GM12872 (cell line): ENCODE measurements at regions not wholly inside any gene's neighbourhood (a gene's known extent, or its start where the extent isn't known, plus 50 kb on each side); places are given as distances from the start of the nearest gene placed in this dataset.

Experiments used
- TF ChIP-seq, protein P1 (sequence below): IDR thresholded peaks from 3 replicates; pipeline ENCODE4 v1.5.1; 2011; ENCODE audit warnings: low read depth, mild to moderate bottlenecking, low read length, moderate library complexity; ENCODE audit not compliant: insufficient read depth

DNA sequence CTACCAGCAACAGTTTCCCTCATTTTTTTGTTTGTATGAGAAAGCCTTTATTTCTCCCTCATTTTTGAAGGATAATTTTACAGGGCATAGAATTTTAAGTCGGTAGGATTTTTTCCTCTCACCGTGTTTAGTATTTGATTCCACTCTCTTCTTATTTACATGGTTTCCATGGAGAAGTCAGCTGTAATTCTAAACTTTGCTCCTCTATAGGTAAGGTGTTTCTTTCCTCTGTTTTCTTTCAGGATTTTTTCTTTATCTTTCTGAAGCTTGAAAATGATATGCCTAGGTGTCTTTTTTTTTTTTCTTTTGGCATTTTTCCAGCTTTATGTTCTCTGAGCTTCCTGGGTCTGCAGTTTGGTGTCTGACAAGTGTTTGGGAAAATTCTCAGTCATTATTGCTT lies 75.6 kb upstream of the ETV6 start:
- TF ChIP-seq, protein P1, sequence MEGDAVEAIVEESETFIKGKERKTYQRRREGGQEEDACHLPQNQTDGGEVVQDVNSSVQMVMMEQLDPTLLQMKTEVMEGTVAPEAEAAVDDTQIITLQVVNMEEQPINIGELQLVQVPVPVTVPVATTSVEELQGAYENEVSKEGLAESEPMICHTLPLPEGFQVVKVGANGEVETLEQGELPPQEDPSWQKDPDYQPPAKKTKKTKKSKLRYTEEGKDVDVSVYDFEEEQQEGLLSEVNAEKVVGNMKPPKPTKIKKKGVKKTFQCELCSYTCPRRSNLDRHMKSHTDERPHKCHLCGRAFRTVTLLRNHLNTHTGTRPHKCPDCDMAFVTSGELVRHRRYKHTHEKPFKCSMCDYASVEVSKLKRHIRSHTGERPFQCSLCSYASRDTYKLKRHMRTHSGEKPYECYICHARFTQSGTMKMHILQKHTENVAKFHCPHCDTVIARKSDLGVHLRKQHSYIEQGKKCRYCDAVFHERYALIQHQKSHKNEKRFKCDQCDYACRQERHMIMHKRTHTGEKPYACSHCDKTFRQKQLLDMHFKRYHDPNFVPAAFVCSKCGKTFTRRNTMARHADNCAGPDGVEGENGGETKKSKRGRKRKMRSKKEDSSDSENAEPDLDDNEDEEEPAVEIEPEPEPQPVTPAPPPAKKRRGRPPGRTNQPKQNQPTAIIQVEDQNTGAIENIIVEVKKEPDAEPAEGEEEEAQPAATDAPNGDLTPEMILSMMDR = no peak

DNA sequence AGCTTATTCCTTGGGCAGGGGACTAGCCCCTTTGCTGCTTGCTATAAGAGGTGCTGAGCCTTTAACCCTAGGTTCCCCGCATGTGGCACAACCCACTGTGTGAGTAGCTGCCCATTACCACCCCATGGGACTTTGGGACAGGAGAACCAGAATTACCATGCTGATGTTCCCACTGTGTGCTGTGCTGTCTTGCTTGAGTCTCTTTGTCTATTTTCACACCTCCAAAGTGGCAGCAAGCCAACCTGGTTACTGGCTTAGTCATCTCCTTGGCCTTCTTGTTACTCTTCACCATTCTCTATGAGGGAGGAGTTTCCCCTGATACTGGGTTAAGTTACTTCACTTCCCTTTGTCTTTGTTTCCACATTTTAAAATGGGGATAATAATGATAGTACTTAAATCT lies 73.4 kb upstream of the ETV6 start:
- TF ChIP-seq, protein P1 = no peak

DNA sequence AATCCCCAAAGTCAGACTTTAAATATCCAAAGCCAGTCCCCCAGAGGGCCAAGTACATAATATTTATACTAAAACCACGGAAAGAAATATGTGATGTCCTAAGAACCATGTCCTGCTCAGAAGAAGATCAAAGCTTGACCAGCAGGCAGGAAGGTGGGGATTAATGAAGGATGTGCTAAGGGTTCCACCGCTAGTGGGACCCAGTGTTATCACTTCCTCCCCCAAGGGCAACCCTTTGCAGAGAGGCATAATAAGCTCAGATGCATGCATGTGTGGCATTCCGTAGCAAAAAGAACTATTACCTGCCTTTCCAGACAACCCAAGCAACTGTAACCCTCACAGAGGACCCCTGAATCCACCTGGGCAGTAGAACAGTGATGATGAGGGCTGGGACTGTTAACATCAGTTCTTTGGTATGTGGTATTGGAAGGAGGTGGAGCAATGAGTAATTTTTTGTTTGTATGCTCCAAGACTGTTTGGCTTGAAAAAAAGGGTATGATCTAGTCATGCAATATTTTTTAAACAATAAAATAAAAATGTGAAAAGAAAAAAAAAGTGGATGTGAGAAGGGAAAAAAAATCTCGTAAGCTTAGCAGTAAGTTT lies 71.7 kb upstream of the ETV6 start:
- TF ChIP-seq, protein P1 = 0 out of 3 replicates have a peak, but pooled peaks have one; percentile 24

DNA sequence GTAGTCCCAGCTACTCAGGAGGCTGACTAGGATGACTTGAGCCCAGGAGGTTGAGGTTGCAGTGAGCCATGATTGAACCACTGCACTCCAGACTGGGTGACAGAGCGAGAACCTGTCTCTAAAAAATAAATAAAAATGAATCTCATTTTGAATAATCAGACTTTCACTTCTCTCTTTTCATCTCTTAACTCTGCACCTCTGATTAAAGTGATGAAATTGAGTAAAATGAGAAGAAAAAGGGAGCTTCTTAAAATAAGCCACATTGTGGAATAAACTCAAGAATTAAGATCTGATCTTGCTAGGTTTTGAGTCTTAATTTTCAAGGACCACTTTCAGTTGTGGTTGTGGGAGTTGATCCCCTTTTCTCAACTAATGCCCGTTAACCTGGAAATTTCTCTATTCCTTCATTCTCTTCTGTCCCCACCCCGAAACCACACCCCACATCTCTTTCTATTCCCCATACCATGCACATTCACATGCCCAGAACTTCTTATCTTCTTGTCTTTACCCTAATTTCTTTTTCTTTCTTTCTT lies 70.9 kb upstream of the ETV6 start:
- TF ChIP-seq, protein P1 = no peak

DNA sequence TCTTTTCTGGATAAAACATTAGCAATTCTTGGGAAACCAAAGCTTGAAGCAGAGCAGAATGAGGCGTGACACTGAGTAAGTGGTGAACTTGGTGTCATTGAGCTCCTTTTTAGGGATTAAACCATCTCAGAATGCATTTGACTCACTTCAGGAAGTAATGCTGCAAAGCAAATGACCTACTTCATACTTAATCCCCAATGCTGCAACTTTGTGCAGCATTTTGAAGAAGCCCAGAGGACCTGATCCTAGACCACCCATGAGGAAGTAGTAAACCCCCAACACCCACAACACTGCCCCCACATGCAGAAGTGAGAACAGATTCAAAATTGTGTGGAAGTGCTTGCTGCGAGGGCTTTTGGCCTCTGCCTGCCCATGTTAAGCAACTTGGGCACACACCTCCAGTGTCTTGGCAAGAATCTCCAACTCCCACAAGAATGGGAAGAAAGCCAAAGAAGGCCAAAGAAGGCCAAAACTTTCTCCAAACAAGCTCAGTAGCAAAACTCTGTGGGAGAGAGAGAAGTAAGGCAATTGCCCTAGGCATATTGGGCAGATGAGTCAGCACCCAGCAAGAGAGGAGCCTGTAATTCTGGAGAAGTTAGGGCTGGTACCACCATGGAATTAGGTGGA lies 69.2 kb upstream of the ETV6 start:
- TF ChIP-seq, protein P1 = 0 out of 3 replicates have a peak, but pooled peaks have one; percentile 2

DNA sequence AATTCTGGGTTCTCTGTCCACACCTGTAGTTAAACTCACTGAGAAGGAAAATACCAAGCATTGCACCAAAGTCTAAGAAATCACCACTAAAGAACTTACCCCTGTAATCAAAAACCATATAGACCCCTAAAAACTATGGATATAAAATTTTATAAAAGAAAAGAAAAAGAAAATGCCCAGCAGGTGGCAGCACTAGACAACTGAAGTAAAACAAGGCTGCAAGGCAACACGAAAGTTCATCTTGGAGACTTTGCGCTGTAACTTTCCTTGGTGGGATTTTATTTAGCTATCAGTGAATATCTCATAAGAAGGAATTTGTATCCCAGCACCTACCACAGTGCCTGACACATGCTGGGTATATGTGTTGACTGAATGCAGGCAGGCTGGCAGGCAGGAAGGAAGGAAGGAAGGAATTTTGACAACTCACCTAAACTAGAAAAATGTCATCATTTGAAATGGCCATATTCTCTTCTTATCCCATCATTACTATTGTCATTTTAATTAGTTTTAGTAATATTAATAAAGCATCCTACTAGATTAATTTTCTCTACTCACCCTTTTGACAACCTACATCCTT lies 68.2 kb upstream of the ETV6 start:
- TF ChIP-seq, protein P1 = peak; percentile 34; the same call in 1 of the 3 replicates

DNA sequence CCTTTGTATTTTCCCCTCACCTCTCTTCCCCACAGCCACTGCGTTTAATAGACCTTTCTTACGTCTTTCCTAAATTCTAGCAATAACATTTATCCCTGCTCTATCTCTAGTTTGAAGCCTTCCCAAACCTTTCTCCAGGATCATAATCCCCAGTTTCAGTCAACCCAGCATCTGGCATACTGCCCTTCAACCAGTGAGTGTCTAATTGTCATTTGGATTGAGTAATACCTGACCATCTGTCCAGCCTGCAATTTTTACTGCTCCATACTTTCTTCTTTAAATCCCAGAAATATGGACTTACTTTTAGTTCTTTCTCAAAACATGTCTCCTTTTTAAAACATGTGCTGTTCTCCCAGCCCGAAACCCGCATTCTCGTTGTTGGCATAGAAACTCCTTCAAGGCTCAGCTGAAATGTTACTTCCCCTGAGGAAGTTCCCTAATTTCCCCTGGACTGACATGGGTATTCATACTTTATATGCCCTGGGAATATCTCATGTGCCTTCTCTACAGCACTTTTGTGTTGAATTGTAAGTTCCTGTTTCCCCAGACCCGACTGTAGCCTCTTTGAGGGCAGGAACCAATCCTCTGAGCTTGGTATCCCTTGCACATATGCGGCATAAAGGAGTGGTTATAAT lies 65.1 kb upstream of the ETV6 start:
- TF ChIP-seq, protein P1 = no peak
